Tibial artery (tissue), 4 donors: ENCODE measurements at regions not wholly inside any gene's neighbourhood (a gene's known extent, or its start where the extent isn't known, plus 50 kb on each side); places are given as distances from the start of the nearest gene placed in this dataset.
"Not testable (repeated sequence)": the region's sequence is repeated elsewhere in the genome, so short reads cannot be mapped to it uniquely, and the experiment has no call there.

Source experiments
- DNase-seq, 2 donors: peaks; one replicate each; pipeline ENCODE4 v3.0.0-alpha.2; 2019
- H3K27ac ChIP-seq, 2 donors: fragments of 200-600 bp; sonication (generic) in 1 of 2; 1 replicate in 1 of 2; 2 replicates in 1 of 2; pipeline ENCODE4 v1.5.1; 2018 to 2019; ENCODE audit warnings: mild to moderate bottlenecking in 1 of 2
- H3K27me3 ChIP-seq, 2 donors: fragments of 200-600 bp; sonication (generic) in 1 of 2; one replicate each; pipeline versions ENCODE4 v1.5.1 to v1.6.0; 2016 to 2019
- H3K36me3 ChIP-seq, 3 donors: fragments of 200-600 bp; sonication (generic) in 2 of 3; one replicate each; pipeline ENCODE4 v1.5.1; 2016 to 2019; ENCODE audit warnings: mild to moderate bottlenecking in 2 of 3
- H3K4me1 ChIP-seq, 4 donors: fragments of 200-600 bp; sonication (generic) in 2 of 4; 1 replicate in 3 of 4; 2 replicates in 1 of 4; pipeline ENCODE4 v1.5.1; 2016 to 2019
- H3K4me3 ChIP-seq, 2 donors: fragments of 200-600 bp; sonication (generic) in 1 of 2; 1 replicate in 1 of 2; 2 replicates in 1 of 2; pipeline ENCODE4 v1.5.1; 2018 to 2019; ENCODE audit warnings: mild to moderate bottlenecking in 2 of 2
- H3K9me3 ChIP-seq, 3 donors: fragments of 200-600 bp; sonication (generic) in 1 of 3; one replicate each; pipeline ENCODE4 v1.5.1; 2016 to 2019
- CTCF ChIP-seq, 2 experiments: fragments of 200-600 bp in 1 of 2; fragments of 450-650 bp in 1 of 2; IDR thresholded peaks; one replicate each; pipeline ENCODE4 v1.5.1; 2017 to 2019; ENCODE audit warnings: antibody characterized with exemption in 2 of 2, mild to moderate bottlenecking in 1 of 2, moderate library complexity in 1 of 2
- intact Hi-C: fragments of 100-400 bp; cut with DNase I; formaldehyde crosslinking; loops from one replicate; pipeline ENCODE4 v1.15.0; 2023; ENCODE audit warnings: low total_unique reads

GRCh38 chr13:110819203-110820014 lies 95.5 kb downstream of the ANKRD10 start:
- no peaks in the 10 kb centered on the region for H3K9me3 ChIP-seq
- H3K27me3 ChIP-seq: no peaks in the 10 kb centered on the region
- no peak overlapping the region for H3K4me3 ChIP-seq
- intact Hi-C loops: loop anchor here (5.0 to 10.0 kb wide), 2 partner anchors 222 to 365 kb away; no protein-coding TSS in a partner anchor
- DNase-seq: peak; percentile 76 to 87
- no peaks in the 10 kb centered on the region for H3K36me3 ChIP-seq
- H3K27ac ChIP-seq: no peak overlapping the region
- peaks cover 0 to 4% (median 4%) of the 10 kb centered on the region in 4 donors for H3K4me1 ChIP-seq
- TF ChIP-seq CTCF (IDR thresholded peaks at IDR 0.05): peak; percentile 97

GRCh38 chr13:110820322-110820721 lies 94.5 kb downstream of the ANKRD10 start:
- H3K4me1 ChIP-seq: peaks cover 0 to 4% (median 4%) of the 10 kb centered on the region in 4 donors
- no peak overlapping the region for H3K27ac ChIP-seq
- no peaks in the 10 kb centered on the region for H3K36me3 ChIP-seq
- H3K27me3 ChIP-seq: no peaks in the 10 kb centered on the region
- no peaks in the 10 kb centered on the region for H3K9me3 ChIP-seq
- no peak overlapping the region for H3K4me3 ChIP-seq
- intact Hi-C loops: no loop called here
- DNase-seq: no peak
- TF ChIP-seq CTCF (IDR thresholded peaks at IDR 0.05): no peak

GRCh38 chr13:110821837-110822668 lies 92.8 kb downstream of the ANKRD10 start:
- not testable (repeated sequence) for H3K9me3 ChIP-seq

GRCh38 chr13:110822669-110822945 lies 92.3 kb downstream of the ANKRD10 start:
- no peaks in the 10 kb centered on the region for H3K36me3 ChIP-seq
- intact Hi-C loops: no loop called here
- H3K4me1 ChIP-seq: peaks cover 0 to 4% (median 4%) of the 10 kb centered on the region in 4 donors
- TF ChIP-seq CTCF (IDR thresholded peaks at IDR 0.05): no peak
- no peak overlapping the region for H3K4me3 ChIP-seq
- H3K27me3 ChIP-seq: no peaks in the 10 kb centered on the region
- H3K27ac ChIP-seq: no peak overlapping the region
- no peak for DNase-seq
- H3K9me3 ChIP-seq: no peaks in the 10 kb centered on the region

More at GRCh38 chr13:110821837-110822668, 92.8 kb downstream of the ANKRD10 start:
- H3K4me3 ChIP-seq, H3K4me1 ChIP-seq, DNase-seq, H3K36me3 ChIP-seq, intact Hi-C loops, H3K27ac ChIP-seq, H3K27me3 ChIP-seq: not testable (repeated sequence)

GRCh38 chr13:110824702-110825300 lies 90.1 kb downstream of the ANKRD10 start:
- Histone ChIP-seq H3K4me1 (no peaks in the 10 kb centered on the region), H3K36me3 (no peaks in the 10 kb centered on the region), H3K27ac (no peak overlapping the region), H3K4me3 (no peak overlapping the region), H3K27me3 (no peaks in the 10 kb centered on the region), H3K9me3 (no peaks in the 10 kb centered on the region)
- no peak for DNase-seq
- no peak for TF ChIP-seq CTCF (IDR thresholded peaks at IDR 0.05)
- intact Hi-C loops: no loop called here

GRCh38 chr13:110825516-110825915 lies 89.4 kb downstream of the ANKRD10 start:
- no peak for TF ChIP-seq CTCF (IDR thresholded peaks at IDR 0.05)
- Histone ChIP-seq H3K27ac (no peak overlapping the region), H3K9me3 (no peaks in the 10 kb centered on the region), H3K36me3 (no peaks in the 10 kb centered on the region), H3K4me1 (no peaks in the 10 kb centered on the region), H3K27me3 (no peaks in the 10 kb centered on the region), H3K4me3 (no peak overlapping the region)
- DNase-seq: no peak
- intact Hi-C loops: no loop called here
